ENCODE measurements at regions not wholly inside any gene's neighbourhood (a gene's known extent, or its start where the extent isn't known, plus 50 kb on each side); places are given as distances from the start of the nearest gene placed in this dataset.

GRCh38 chr4:120431180-120431579 is 364.5 kb upstream of the MAD2L1 start:
- FAIRE-seq, result no peak
- no peak for DNase-seq (ENCODE audit: insufficient read length)
- no peak for TF ChIP-seq POLR2A (IDR thresholded peaks at IDR 0.05; ENCODE audit: low read depth, low read length)
- no peak for TF ChIP-seq TAF1 (IDR thresholded peaks at IDR 0.05; ENCODE audit: borderline replicate concordance, low read depth, low read length)
- no peak for TF ChIP-seq POLR2AphosphoS5 (IDR thresholded peaks at IDR 0.05; ENCODE audit: low read depth, low read length)

GRCh38 chr4:120418146-120418545 is 351.5 kb upstream of the MAD2L1 start:
- DNase-seq (ENCODE audit: insufficient read length), result no peak
- no peak for FAIRE-seq
- TF ChIP-seq POLR2A (IDR thresholded peaks at IDR 0.05; ENCODE audit: low read depth, low read length), result no peak
- TF ChIP-seq POLR2AphosphoS5 (IDR thresholded peaks at IDR 0.05; ENCODE audit: low read depth, low read length), result no peak
- no peak for TF ChIP-seq TAF1 (IDR thresholded peaks at IDR 0.05; ENCODE audit: borderline replicate concordance, low read depth, low read length)

GRCh38 chr4:120415896-120416295 is 349.2 kb upstream of the MAD2L1 start:
- no peak for DNase-seq (ENCODE audit: insufficient read length)
- TF ChIP-seq POLR2A (IDR thresholded peaks at IDR 0.05; ENCODE audit: low read depth, low read length) (no peak), TAF1 (IDR thresholded peaks at IDR 0.05; ENCODE audit: borderline replicate concordance, low read depth, low read length) (no peak), POLR2AphosphoS5 (IDR thresholded peaks at IDR 0.05; ENCODE audit: low read depth, low read length) (no peak)
- no peak for FAIRE-seq

- FAIRE-seq (no peak), DNase-seq (ENCODE audit: insufficient read length) (no peak)
- TF ChIP-seq TAF1 (IDR thresholded peaks at IDR 0.05; ENCODE audit: borderline replicate concordance, low read depth, low read length), result no peak
- no peak for TF ChIP-seq POLR2A (IDR thresholded peaks at IDR 0.05; ENCODE audit: low read depth, low read length)
- TF ChIP-seq POLR2AphosphoS5 (IDR thresholded peaks at IDR 0.05; ENCODE audit: low read depth, low read length), result no peak
These were observed 340.3 kb upstream of the MAD2L1 start for GRCh38 chr4:120406960-120407359.

- TF ChIP-seq TAF1 (IDR thresholded peaks at IDR 0.05; ENCODE audit: borderline replicate concordance, low read depth, low read length) (no peak), POLR2A (IDR thresholded peaks at IDR 0.05; ENCODE audit: low read depth, low read length) (no peak), POLR2AphosphoS5 (IDR thresholded peaks at IDR 0.05; ENCODE audit: low read depth, low read length) (no peak)
- no peak for DNase-seq (ENCODE audit: insufficient read length)
- FAIRE-seq, result no peak
These were observed 336.6 kb upstream of the MAD2L1 start for GRCh38 chr4:120403296-120403695.

- DNase-seq (ENCODE audit: insufficient read length) (no peak), FAIRE-seq (no peak)
- TF ChIP-seq TAF1 (IDR thresholded peaks at IDR 0.05; ENCODE audit: borderline replicate concordance, low read depth, low read length), result no peak
- TF ChIP-seq POLR2A (IDR thresholded peaks at IDR 0.05; ENCODE audit: low read depth, low read length), result no peak
- TF ChIP-seq POLR2AphosphoS5 (IDR thresholded peaks at IDR 0.05; ENCODE audit: low read depth, low read length), result no peak
These were observed 333.8 kb upstream of the MAD2L1 start for GRCh38 chr4:120400441-120400840.

- TF ChIP-seq POLR2AphosphoS5 (IDR thresholded peaks at IDR 0.05; ENCODE audit: low read depth, low read length), result no peak
- TF ChIP-seq TAF1 (IDR thresholded peaks at IDR 0.05; ENCODE audit: borderline replicate concordance, low read depth, low read length), result no peak
- no peak for TF ChIP-seq POLR2A (IDR thresholded peaks at IDR 0.05; ENCODE audit: low read depth, low read length)
- no peak for DNase-seq (ENCODE audit: insufficient read length)
- no peak for FAIRE-seq
These were observed 333.2 kb upstream of the MAD2L1 start for GRCh38 chr4:120399826-120400225.

GRCh38 chr4:120395746-120396145 is 329.1 kb upstream of the MAD2L1 start:
- TF ChIP-seq TAF1 (IDR thresholded peaks at IDR 0.05; ENCODE audit: borderline replicate concordance, low read depth, low read length), result no peak
- no peak for TF ChIP-seq POLR2A (IDR thresholded peaks at IDR 0.05; ENCODE audit: low read depth, low read length)
- TF ChIP-seq POLR2AphosphoS5 (IDR thresholded peaks at IDR 0.05; ENCODE audit: low read depth, low read length), result no peak
- no peak for FAIRE-seq
- DNase-seq (ENCODE audit: insufficient read length), result no peak

- DNase-seq (ENCODE audit: insufficient read length), result no peak
- TF ChIP-seq POLR2A (IDR thresholded peaks at IDR 0.05; ENCODE audit: low read depth, low read length) (no peak), POLR2AphosphoS5 (IDR thresholded peaks at IDR 0.05; ENCODE audit: low read depth, low read length) (no peak), TAF1 (IDR thresholded peaks at IDR 0.05; ENCODE audit: borderline replicate concordance, low read depth, low read length) (no peak)
- no peak for FAIRE-seq
These were observed 289.2 kb upstream of the MAD2L1 start for GRCh38 chr4:120355881-120356280.

- TF ChIP-seq POLR2A (IDR thresholded peaks at IDR 0.05; ENCODE audit: low read depth, low read length) (no peak), TAF1 (IDR thresholded peaks at IDR 0.05; ENCODE audit: borderline replicate concordance, low read depth, low read length) (no peak), POLR2AphosphoS5 (IDR thresholded peaks at IDR 0.05; ENCODE audit: low read depth, low read length) (no peak)
- no peak for DNase-seq (ENCODE audit: insufficient read length)
- FAIRE-seq, result no peak
These were observed 287.7 kb upstream of the MAD2L1 start for GRCh38 chr4:120354381-120354780.

GRCh38 chr4:120353235-120353634 is 286.6 kb upstream of the MAD2L1 start:
- FAIRE-seq (no peak), DNase-seq (ENCODE audit: insufficient read length) (no peak)
- TF ChIP-seq TAF1 (IDR thresholded peaks at IDR 0.05; ENCODE audit: borderline replicate concordance, low read depth, low read length), result no peak
- no peak for TF ChIP-seq POLR2A (IDR thresholded peaks at IDR 0.05; ENCODE audit: low read depth, low read length)
- no peak for TF ChIP-seq POLR2AphosphoS5 (IDR thresholded peaks at IDR 0.05; ENCODE audit: low read depth, low read length)

GRCh38 chr4:120352739-120353138 is 286.1 kb upstream of the MAD2L1 start:
- no peak for FAIRE-seq
- TF ChIP-seq POLR2AphosphoS5 (IDR thresholded peaks at IDR 0.05; ENCODE audit: low read depth, low read length) (no peak), TAF1 (IDR thresholded peaks at IDR 0.05; ENCODE audit: borderline replicate concordance, low read depth, low read length) (no peak), POLR2A (IDR thresholded peaks at IDR 0.05; ENCODE audit: low read depth, low read length) (no peak)
- no peak for DNase-seq (ENCODE audit: insufficient read length)

- TF ChIP-seq TAF1 (IDR thresholded peaks at IDR 0.05; ENCODE audit: borderline replicate concordance, low read depth, low read length) (no peak), POLR2A (IDR thresholded peaks at IDR 0.05; ENCODE audit: low read depth, low read length) (no peak), POLR2AphosphoS5 (IDR thresholded peaks at IDR 0.05; ENCODE audit: low read depth, low read length) (no peak)
- FAIRE-seq, result no peak
These were observed 282.3 kb upstream of the MAD2L1 start for GRCh38 chr4:120348948-120349347.

More at GRCh38 chr4:120348948-120349347, 282.3 kb upstream of the MAD2L1 start:
- no peak for DNase-seq (ENCODE audit: insufficient read length)

Data from GM12892 (cell line).